Erythroblast (primary cell): ENCODE measurements at regions not wholly inside any gene's neighbourhood (a gene's known extent, or its start where the extent isn't known, plus 50 kb on each side); places are given as distances from the start of the nearest gene placed in this dataset.

Experiments used
- GATA1 ChIP-seq: IDR thresholded peaks from 2 replicates; pipeline ENCODE4 v1.6.1; 2011; ENCODE audit warnings: low read depth, mild to moderate bottlenecking, control low read depth, low read length, moderate library complexity
- POLR2A ChIP-seq: IDR thresholded peaks from 2 replicates; pipeline ENCODE4 v1.6.1; 2011; ENCODE audit warnings: mild to moderate bottlenecking, low read length

GRCh38 chr1:224490549-224491537, 56.2 kb upstream of the WDR26 start:
- TF ChIP-seq POLR2A (no peak), GATA1 (no peak)
